Loucy (cell line): ENCODE measurements at regions not wholly inside any gene's neighbourhood (a gene's known extent, or its start where the extent isn't known, plus 50 kb on each side); places are given as distances from the start of the nearest gene placed in this dataset.
"Not testable (repeated sequence)": the region's sequence is repeated elsewhere in the genome, so short reads cannot be mapped to it uniquely, and the experiment has no call there.

Experiments
- H2AFZ ChIP-seq: fragments of 200-600 bp; sonication (generic); 2 replicates; pipeline ENCODE4 v1.6.0; 2016; ENCODE audit warnings: antibody characterized with exemption, mild to moderate bottlenecking, low read length, moderate library complexity
- H3F3A ChIP-seq: fragments of 200-600 bp; 2 replicates; pipeline ENCODE4 v1.6.0; 2016; ENCODE audit warnings: antibody characterized with exemption, low read depth, mild to moderate bottlenecking
- H3K27me3 ChIP-seq: fragments of 200-600 bp; sonication (generic); 2 replicates; pipeline ENCODE4 v1.6.1; 2014; ENCODE audit warnings: low read length, mild to moderate bottlenecking; ENCODE audit not compliant: insufficient read depth, poor library complexity, severe bottlenecking
- H3K36me3 ChIP-seq: fragments of 200-600 bp; sonication (generic); 2 replicates; pipeline ENCODE4 v1.6.1; 2016; ENCODE audit warnings: low read length; ENCODE audit not compliant: insufficient read depth
- H3K4me1 ChIP-seq: fragments of 200-600 bp; sonication (generic); 2 replicates; pipeline ENCODE4 v1.5.1; 2014; ENCODE audit warnings: low read length, mild to moderate bottlenecking; ENCODE audit not compliant: insufficient read depth, poor library complexity, severe bottlenecking
- H3K4me2 ChIP-seq: fragments of 200-600 bp; sonication (generic); 2 replicates; pipeline ENCODE4 v1.6.0; 2014; ENCODE audit warnings: antibody characterized with exemption, low read length, low read depth, mild to moderate bottlenecking; ENCODE audit not compliant: poor library complexity, severe bottlenecking
- H3K4me3 ChIP-seq: fragments of 200-600 bp; sonication (generic); 2 replicates; pipeline ENCODE4 v1.5.1; 2014; ENCODE audit warnings: low read length, mild to moderate bottlenecking, mixed read lengths; ENCODE audit not compliant: poor library complexity, severe bottlenecking
- H3K79me2 ChIP-seq: fragments of 200-600 bp; sonication (generic); 2 replicates; pipeline ENCODE4 v1.6.1; 2014; ENCODE audit warnings: low read length; ENCODE audit not compliant: insufficient read depth
- H3K9ac ChIP-seq: fragments of 200-600 bp; sonication (generic); 2 replicates; pipeline ENCODE4 v1.6.0; 2014; ENCODE audit warnings: mild to moderate bottlenecking, low read depth, low read length, moderate library complexity; ENCODE audit not compliant: poor library complexity, severe bottlenecking
- H3K9me2 ChIP-seq: fragments of 200-600 bp; sonication (generic); replicated peaks from 2 replicates; pipeline ENCODE4 v1.6.1; 2016; ENCODE audit warnings: low read depth, low read length, mixed read lengths
- H3K9me3 ChIP-seq: fragments of 200-600 bp; sonication (generic); 2 replicates; pipeline ENCODE4 v1.6.1; 2014; ENCODE audit warnings: mild to moderate bottlenecking, antibody characterized with exemption, low read length, low read depth; ENCODE audit not compliant: insufficient read depth
- H4K20me1 ChIP-seq: fragments of 200-600 bp; sonication (generic); 2 replicates; pipeline ENCODE4 v1.6.0; 2014; ENCODE audit warnings: antibody characterized with exemption, low read length, mild to moderate bottlenecking; ENCODE audit not compliant: insufficient read depth, poor library complexity, severe bottlenecking
- EZH2phosphoT487 ChIP-seq: fragments of 200-600 bp; IDR thresholded peaks from 2 replicates; pipeline ENCODE4 v1.6.1; 2018; ENCODE audit warnings: antibody characterized with exemption, mild to moderate bottlenecking, moderate library complexity, borderline replicate concordance
- TF ChIP-seq, protein P1 (sequence below): fragments of 200-600 bp; sonication (generic); conservative IDR thresholded peaks from 2 replicates; pipeline ENCODE4 v1.5.1; 2014; ENCODE audit warnings: mild to moderate bottlenecking, antibody characterized with exemption, low read length

DNA sequence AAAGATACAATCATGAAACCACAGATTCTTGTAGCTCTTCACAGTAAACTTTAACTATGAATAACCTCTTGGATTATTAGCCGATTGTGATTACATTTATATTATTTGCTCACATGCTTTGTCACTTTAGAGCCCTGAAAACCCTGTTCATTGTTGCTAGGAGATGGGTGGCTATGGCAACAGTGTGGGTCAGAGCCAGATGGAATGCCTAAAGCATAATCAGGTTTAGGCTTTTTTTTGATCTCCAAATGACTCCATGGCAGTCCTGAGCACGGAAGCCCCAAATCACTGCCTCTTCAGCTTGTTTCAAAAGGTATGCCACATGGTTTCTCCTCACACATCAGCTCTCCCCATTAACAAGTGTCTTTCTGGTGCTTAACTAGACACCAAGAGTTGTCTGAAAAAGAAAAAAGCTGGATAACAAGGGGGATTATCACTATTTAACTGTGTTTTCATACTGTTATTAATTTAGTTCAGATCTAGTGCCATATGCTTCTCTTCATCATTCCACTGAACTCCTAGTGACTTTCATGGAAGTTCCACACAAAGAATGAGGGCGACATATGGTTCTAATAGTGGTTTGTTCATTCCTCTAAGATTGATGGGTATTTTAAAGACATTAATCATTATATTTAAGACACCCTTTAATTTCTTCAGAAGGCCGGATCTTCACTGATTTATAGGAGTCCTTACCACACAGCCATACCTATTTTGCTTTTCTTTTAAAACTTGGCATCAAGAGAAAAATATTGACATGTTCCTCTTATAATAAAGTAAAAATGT is 88.8 kb upstream of the PAM start:
- no peaks in the 10 kb centered on the region for H4K20me1 ChIP-seq
- TF ChIP-seq, protein P1, sequence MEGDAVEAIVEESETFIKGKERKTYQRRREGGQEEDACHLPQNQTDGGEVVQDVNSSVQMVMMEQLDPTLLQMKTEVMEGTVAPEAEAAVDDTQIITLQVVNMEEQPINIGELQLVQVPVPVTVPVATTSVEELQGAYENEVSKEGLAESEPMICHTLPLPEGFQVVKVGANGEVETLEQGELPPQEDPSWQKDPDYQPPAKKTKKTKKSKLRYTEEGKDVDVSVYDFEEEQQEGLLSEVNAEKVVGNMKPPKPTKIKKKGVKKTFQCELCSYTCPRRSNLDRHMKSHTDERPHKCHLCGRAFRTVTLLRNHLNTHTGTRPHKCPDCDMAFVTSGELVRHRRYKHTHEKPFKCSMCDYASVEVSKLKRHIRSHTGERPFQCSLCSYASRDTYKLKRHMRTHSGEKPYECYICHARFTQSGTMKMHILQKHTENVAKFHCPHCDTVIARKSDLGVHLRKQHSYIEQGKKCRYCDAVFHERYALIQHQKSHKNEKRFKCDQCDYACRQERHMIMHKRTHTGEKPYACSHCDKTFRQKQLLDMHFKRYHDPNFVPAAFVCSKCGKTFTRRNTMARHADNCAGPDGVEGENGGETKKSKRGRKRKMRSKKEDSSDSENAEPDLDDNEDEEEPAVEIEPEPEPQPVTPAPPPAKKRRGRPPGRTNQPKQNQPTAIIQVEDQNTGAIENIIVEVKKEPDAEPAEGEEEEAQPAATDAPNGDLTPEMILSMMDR = no peak
- no peak for TF ChIP-seq EZH2phosphoT487
- no peak overlapping the region for H2AFZ ChIP-seq
- H3F3A ChIP-seq = no peaks in the 10 kb centered on the region
- H3K4me1 ChIP-seq = no peaks in the 10 kb centered on the region
- no peaks in the 10 kb centered on the region for H3K36me3 ChIP-seq
- H3K4me3 ChIP-seq = no peak overlapping the region
- no peak overlapping the region for H3K9ac ChIP-seq
- H3K27me3 ChIP-seq = no peaks in the 10 kb centered on the region
- H3K79me2 ChIP-seq = no peaks in the 10 kb centered on the region
- H3K4me2 ChIP-seq = no peak overlapping the region
- no peaks in the 10 kb centered on the region for H3K9me2 ChIP-seq
- H3K9me3 ChIP-seq = no peaks in the 10 kb centered on the region

DNA sequence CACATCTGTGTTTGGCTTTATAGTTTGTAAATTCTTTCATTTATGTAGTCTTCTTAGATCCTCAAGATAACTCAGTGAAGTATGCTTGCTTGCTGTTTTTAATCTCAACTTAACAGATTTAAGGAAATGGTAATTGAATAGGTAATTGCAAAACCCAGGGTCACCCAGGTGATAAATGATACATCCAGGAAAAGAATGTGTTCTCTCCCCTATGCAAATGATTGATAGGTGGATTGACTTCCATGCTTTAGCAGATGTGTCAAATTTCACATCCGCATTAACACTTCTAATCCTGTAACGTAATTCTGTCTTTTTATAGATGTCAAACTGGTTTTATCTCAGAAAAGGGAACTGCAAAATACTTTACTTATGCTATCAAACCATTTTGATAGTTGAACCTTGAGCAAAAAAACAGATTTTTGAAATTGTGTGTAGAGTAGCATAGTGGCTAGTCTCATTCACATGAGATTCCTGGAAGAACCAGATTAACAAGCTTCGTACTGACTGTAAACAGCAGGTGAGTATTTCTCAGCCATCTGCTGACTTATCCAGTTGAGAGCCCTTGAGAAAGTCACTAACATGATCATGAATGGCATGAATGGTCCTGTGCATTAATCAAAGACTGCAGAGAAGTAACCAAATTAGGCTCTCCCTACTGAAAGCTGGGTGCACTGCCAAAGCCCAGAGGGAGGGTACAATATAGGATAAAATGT is 86.7 kb upstream of the PAM start:
- Histone ChIP-seq H3K9me3 (no peaks in the 10 kb centered on the region), H3K9me2 (no peaks in the 10 kb centered on the region), H3K4me2 (no peak overlapping the region), H4K20me1 (no peaks in the 10 kb centered on the region), H2AFZ (no peak overlapping the region), H3K27me3 (no peaks in the 10 kb centered on the region), H3F3A (no peaks in the 10 kb centered on the region), H3K36me3 (no peaks in the 10 kb centered on the region), H3K4me1 (no peaks in the 10 kb centered on the region), H3K79me2 (no peaks in the 10 kb centered on the region), H3K4me3 (no peak overlapping the region), H3K9ac (no peak overlapping the region)
- TF ChIP-seq, protein P1 = no peak
- no peak for TF ChIP-seq EZH2phosphoT487

DNA sequence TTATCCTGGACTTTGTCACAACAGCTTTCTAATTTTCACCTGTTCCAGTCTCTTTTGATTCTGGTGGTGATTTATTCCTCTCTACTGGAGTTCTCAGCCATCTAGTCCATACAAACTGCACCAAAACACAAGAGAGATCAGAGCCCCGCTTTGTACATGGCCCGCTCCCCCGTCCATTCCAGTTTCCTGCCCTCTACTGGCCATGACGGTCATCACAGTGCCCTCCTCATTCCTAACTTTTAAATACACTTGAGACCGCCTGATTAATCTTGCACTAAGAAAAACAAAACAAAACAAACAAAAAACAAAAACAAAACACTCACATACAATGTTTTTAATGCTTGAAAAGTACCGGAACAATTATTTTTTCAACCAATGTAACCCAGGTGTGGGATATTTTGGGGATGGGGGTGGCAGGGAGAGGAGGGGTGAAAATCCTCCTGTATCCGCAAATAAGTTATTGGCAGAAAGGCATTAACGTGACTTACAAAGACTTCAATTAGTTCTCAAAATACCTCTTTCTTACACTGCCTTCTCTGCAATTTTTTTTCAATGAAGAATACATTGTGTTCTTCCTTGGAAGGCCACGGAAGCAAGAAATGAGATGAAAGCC is 84.8 kb upstream of the PAM start:
- H3F3A ChIP-seq = no peaks in the 10 kb centered on the region
- H2AFZ ChIP-seq = no peak overlapping the region
- no peaks in the 10 kb centered on the region for H3K27me3 ChIP-seq
- no peaks in the 10 kb centered on the region for H3K79me2 ChIP-seq
- no peaks in the 10 kb centered on the region for H3K9me3 ChIP-seq
- H3K9ac ChIP-seq = no peak overlapping the region
- H3K9me2 ChIP-seq = no peaks in the 10 kb centered on the region
- H3K4me3 ChIP-seq = no peak overlapping the region
- H3K4me2 ChIP-seq = no peak overlapping the region
- no peaks in the 10 kb centered on the region for H4K20me1 ChIP-seq
- no peaks in the 10 kb centered on the region for H3K36me3 ChIP-seq
- TF ChIP-seq EZH2phosphoT487 = no peak
- TF ChIP-seq, protein P1 = peak; percentile 65
- no peaks in the 10 kb centered on the region for H3K4me1 ChIP-seq

DNA sequence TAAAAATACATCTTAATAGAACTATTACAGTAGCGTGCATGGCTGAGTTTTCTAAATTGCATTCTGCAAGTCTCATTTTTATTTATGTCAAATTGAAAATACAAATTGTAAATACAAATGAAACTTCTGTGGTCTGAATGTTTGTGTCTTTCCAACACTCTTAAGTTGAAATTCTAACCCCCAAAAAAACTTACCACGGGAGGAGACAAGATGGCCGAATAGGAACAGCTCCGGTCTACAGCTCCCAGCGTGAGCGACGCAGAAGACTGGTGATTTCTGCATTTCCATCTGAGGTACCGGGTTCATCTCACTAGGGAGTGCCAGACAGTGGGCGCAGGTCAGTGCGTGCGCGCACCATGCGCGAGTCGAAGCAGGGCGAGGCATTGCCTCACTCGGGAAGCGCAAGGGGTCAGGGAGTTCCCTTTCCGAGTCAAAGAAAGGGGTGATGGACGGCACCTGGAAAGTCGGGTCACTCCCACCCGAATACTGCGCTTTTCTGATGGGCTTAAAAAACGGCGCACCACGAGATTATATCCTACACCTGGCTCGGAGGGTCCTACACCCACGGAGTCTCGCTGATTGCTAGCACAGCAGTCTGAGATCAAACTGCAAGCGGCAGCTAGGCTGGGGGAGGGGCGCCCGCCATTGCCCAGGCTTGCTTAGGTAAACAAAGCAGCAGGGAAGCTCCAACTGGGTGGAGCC is 83.9 kb upstream of the PAM start:
- H3K9me3 ChIP-seq, H3K4me2 ChIP-seq, H3F3A ChIP-seq, H3K36me3 ChIP-seq, H4K20me1 ChIP-seq, H3K9ac ChIP-seq, H3K9me2 ChIP-seq, H3K79me2 ChIP-seq, H3K4me1 ChIP-seq, H3K4me3 ChIP-seq, H3K27me3 ChIP-seq, H2AFZ ChIP-seq: not testable (repeated sequence)
